K562 (cell line): ENCODE measurements at regions not wholly inside any gene's neighbourhood (a gene's known extent, or its start where the extent isn't known, plus 50 kb on each side); places are given as distances from the start of the nearest gene placed in this dataset.

Experiments
- CAMTA2 ChIP-seq: fragments of 250-450 bp; sonication (Bioruptor Pico); conservative IDR thresholded peaks from 2 replicates; pipeline ENCODE4 v1.5.1; 2022
- CTCF ChIP-seq, 3 experiments: IDR thresholded peaks in 2 of 3; conservative IDR thresholded peaks in 1 of 3; 2 replicates each; pipeline ENCODE4 v1.5.1; 2011 to 2012; ENCODE audit warnings: low read length in 3 of 3, mild to moderate bottlenecking in 3 of 3, control low read depth in 2 of 3, improper control_type of control experiment in 1 of 3, inconsistent platforms in 1 of 3, low read depth in 1 of 3, mixed read lengths in 1 of 3, moderate library complexity in 1 of 3; ENCODE audit not compliant: insufficient read depth in 2 of 3
- ELF4 ChIP-seq: fragments of 450-650 bp; formaldehyde crosslinking; IDR thresholded peaks from 2 replicates; pipeline ENCODE4 v1.4.0; 2022; ENCODE audit warnings: missing genetic modification characterization
- JUN ChIP-seq, 2 experiments: sonication (generic) in 1 of 2; formaldehyde crosslinking in 1 of 2; IDR thresholded peaks; 2 replicates each; pipeline versions ENCODE4 v1.6.1 to v1.8.0; 2012 to 2022; ENCODE audit warnings: borderline replicate concordance in 2 of 2, mild to moderate bottlenecking in 2 of 2, improper control_type of control experiment in 1 of 2, low read depth in 1 of 2, low read length in 1 of 2, missing genetic modification reagents in 1 of 2
- NFIC ChIP-seq: fragments of 450-650 bp; IDR thresholded peaks from 2 replicates; pipeline ENCODE4 v1.6.1; 2017; ENCODE audit warnings: mild to moderate bottlenecking, inconsistent platforms
- RAD51 ChIP-seq: fragments of 450-650 bp; IDR thresholded peaks from 2 replicates; pipeline ENCODE4 v1.7.1; 2016; ENCODE audit warnings: low read depth, mild to moderate bottlenecking, borderline replicate concordance
- SREBF1 ChIP-seq: fragments of 150-350 bp; IDR thresholded peaks from 2 replicates; pipeline ENCODE4 v1.6.1; 2014; ENCODE audit warnings: antibody characterized with exemption, low read depth, low read length, borderline replicate concordance
- THRA ChIP-seq: fragments of 450-650 bp; IDR thresholded peaks from 2 replicates; pipeline ENCODE4 v1.6.1; 2017; ENCODE audit warnings: mild to moderate bottlenecking, moderate library complexity
- USF2 ChIP-seq: sonication (generic); formaldehyde crosslinking; IDR thresholded peaks from 2 replicates; pipeline ENCODE4 v1.5.0; 2020; ENCODE audit warnings: missing genetic modification reagents
- ZNF121 ChIP-seq: sonication (generic); formaldehyde crosslinking; conservative IDR thresholded peaks from 2 replicates; pipeline ENCODE4 v1.8.0; 2022; ENCODE audit warnings: missing genetic modification reagents
- ZNF384 ChIP-seq: IDR thresholded peaks from 2 replicates; pipeline ENCODE4 v1.6.1; 2012; ENCODE audit warnings: low read depth, low read length, improper control_type of control experiment
- ZNF707 ChIP-seq: fragments of 250-450 bp; sonication (Bioruptor Pico); conservative IDR thresholded peaks from 2 replicates; pipeline ENCODE4 v1.8.0; 2022; ENCODE audit warnings: inconsistent platforms, mild to moderate bottlenecking, moderate library complexity

GRCh38 chr4:177528620-177529019, 86.4 kb upstream of the AGA start:
- TF ChIP-seq ZNF384 = no peak
- TF ChIP-seq ELF4 (CRISPR knock-in tag) = no peak
- TF ChIP-seq SREBF1 = no peak
- TF ChIP-seq CTCF (IDR thresholded peaks at IDR 0.05 in 2 of 3, conservative IDR thresholded peaks at IDR 0.05 in 1 of 3; ENCODE audit: insufficient read depth in 2 of 3, low read depth in 1 of 3, low read length in 3 of 3) = no peak
- no peak for TF ChIP-seq CAMTA2 (CRISPR knock-in tag)
- TF ChIP-seq NFIC = no peak
- no peak for TF ChIP-seq ZNF121 (CRISPR knock-in tag)
- no peak for TF ChIP-seq ZNF707 (CRISPR knock-in tag)
- TF ChIP-seq USF2 (CRISPR knock-in tag) = no peak
- TF ChIP-seq JUN (IDR thresholded peaks at IDR 0.05; ENCODE audit: borderline replicate concordance, low read depth, low read length) = no peak
- TF ChIP-seq JUN (CRISPR knock-in tag; IDR thresholded peaks at IDR 0.05; ENCODE audit: borderline replicate concordance) = no peak
- no peak for TF ChIP-seq RAD51
- no peak for TF ChIP-seq THRA
